GM19395 (cell line): ENCODE measurements at regions not wholly inside any gene's neighbourhood (a gene's known extent, or its start where the extent isn't known, plus 50 kb on each side); places are given as distances from the start of the nearest gene placed in this dataset.

ENCODE experiments used
- ATAC-seq: cut with Tn5 transposase; IDR thresholded peaks from one replicate; pipeline ENCODE4 v1.9.1; 2021; ENCODE audit warnings: mild to moderate bottlenecking, moderate library complexity; ENCODE audit not compliant: unreplicated experiment

GRCh38 chr2:122003196-122003940 is 247.9 kb downstream of the TSN start:
- ATAC-seq, result no peak

- no peak for ATAC-seq
These were observed 251.7 kb downstream of the TSN start for GRCh38 chr2:122007126-122007525.

GRCh38 chr2:122007577-122007976 is 252.1 kb downstream of the TSN start:
- ATAC-seq, result no peak

GRCh38 chr2:122009561-122009960 is 254.1 kb downstream of the TSN start:
- no peak for ATAC-seq

GRCh38 chr2:122011493-122012270 is 256.2 kb downstream of the TSN start:
- no peak for ATAC-seq

GRCh38 chr2:122018736-122019135 is 263.3 kb downstream of the TSN start:
- no peak for ATAC-seq

GRCh38 chr2:122019724-122020123 is 264.3 kb downstream of the TSN start:
- ATAC-seq, result no peak

GRCh38 chr2:122020377-122020776 is 264.9 kb downstream of the TSN start:
- no peak for ATAC-seq

- ATAC-seq, result no peak
These were observed 266.5 kb downstream of the TSN start for GRCh38 chr2:122021941-122022340.

GRCh38 chr2:122022531-122022930 is 267.1 kb downstream of the TSN start:
- no peak for ATAC-seq

- no peak for ATAC-seq
These were observed 267.8 kb downstream of the TSN start for GRCh38 chr2:122023059-122023864.

- no peak for ATAC-seq
These were observed 272.2 kb downstream of the TSN start for GRCh38 chr2:122027510-122028217.

- ATAC-seq, result no peak
These were observed 273.1 kb downstream of the TSN start for GRCh38 chr2:122028371-122029100.

GRCh38 chr2:122029456-122029855 is 274.0 kb downstream of the TSN start:
- no peak for ATAC-seq

- ATAC-seq, result no peak
These were observed 274.5 kb downstream of the TSN start for GRCh38 chr2:122029945-122030344.

GRCh38 chr2:122031544-122032263 is 276.3 kb downstream of the TSN start:
- no peak for ATAC-seq

- ATAC-seq, result no peak
These were observed 276.8 kb downstream of the TSN start for GRCh38 chr2:122032264-122032645.

GRCh38 chr2:122033778-122034177 is 278.3 kb downstream of the TSN start:
- ATAC-seq, result no peak

- ATAC-seq, result no peak
These were observed 278.9 kb downstream of the TSN start for GRCh38 chr2:122034344-122034743.

GRCh38 chr2:122034777-122035176 is 279.3 kb downstream of the TSN start:
- ATAC-seq, result no peak
